ENCODE measurements at regions not wholly inside any gene's neighbourhood (a gene's known extent, or its start where the extent isn't known, plus 50 kb on each side); places are given as distances from the start of the nearest gene placed in this dataset.

DNA sequence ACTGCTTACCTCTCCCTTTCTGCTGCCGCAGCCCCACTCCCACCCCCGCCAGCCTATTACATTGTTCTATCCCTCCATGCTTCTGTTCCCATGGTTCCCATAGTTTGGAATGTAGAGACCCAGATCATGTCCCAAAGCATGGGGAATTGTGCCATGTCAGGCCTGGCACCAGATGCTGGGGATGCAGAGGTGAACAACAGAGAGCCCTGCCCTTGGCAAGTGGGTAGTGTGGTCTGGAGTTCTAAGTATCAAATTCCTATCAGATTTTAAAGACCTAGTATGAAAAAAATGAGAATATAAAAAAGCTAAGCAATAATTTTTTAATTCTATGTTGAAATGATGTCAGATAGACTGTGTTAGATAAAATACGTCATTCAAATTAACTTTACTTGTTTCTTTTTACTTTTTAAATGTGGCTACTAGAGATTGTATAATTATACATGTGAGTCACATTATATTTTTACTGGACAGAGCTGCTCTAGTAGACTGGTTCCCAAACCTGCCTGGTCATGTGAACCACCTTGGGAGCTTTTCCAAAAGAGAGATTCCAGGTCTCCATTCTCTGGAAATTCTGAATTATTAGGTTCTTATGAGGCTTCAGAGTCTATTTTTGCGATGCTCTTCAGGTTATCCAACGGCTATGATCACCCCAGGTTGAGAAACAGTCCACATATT, 113.0 kb upstream of the DAB1 start:
- TF ChIP-seq CC2D1A (IDR thresholded peaks at IDR 0.05), result no peak
- no peak for TF ChIP-seq SRSF9 (IDR thresholded peaks at IDR 0.05; ENCODE audit: borderline replicate concordance, low read depth, low read length)
- TF ChIP-seq, protein P1, sequence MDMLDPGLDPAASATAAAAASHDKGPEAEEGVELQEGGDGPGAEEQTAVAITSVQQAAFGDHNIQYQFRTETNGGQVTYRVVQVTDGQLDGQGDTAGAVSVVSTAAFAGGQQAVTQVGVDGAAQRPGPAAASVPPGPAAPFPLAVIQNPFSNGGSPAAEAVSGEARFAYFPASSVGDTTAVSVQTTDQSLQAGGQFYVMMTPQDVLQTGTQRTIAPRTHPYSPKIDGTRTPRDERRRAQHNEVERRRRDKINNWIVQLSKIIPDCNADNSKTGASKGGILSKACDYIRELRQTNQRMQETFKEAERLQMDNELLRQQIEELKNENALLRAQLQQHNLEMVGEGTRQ (CRISPR knock-in tag; IDR thresholded peaks at IDR 0.05), result no peak
- TF ChIP-seq, protein P2, sequence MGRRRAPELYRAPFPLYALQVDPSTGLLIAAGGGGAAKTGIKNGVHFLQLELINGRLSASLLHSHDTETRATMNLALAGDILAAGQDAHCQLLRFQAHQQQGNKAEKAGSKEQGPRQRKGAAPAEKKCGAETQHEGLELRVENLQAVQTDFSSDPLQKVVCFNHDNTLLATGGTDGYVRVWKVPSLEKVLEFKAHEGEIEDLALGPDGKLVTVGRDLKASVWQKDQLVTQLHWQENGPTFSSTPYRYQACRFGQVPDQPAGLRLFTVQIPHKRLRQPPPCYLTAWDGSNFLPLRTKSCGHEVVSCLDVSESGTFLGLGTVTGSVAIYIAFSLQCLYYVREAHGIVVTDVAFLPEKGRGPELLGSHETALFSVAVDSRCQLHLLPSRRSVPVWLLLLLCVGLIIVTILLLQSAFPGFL (CRISPR knock-in tag; IDR thresholded peaks at IDR 0.05), result no peak
- TF ChIP-seq RFX5 (IDR thresholded peaks at IDR 0.05; ENCODE audit: low read depth, low read length), result no peak

All from K562 (cell line).